CD14-positive monocyte (primary cell): ENCODE measurements at regions not wholly inside any gene's neighbourhood (a gene's known extent, or its start where the extent isn't known, plus 50 kb on each side); places are given as distances from the start of the nearest gene placed in this dataset.

Experiments used
- DNase-seq, 3 donors: peaks; one replicate each; pipeline ENCODE4 v3.0.0-alpha.2; 2011 to 2022
- H2AFZ ChIP-seq: 2 replicates; pipeline ENCODE4 v1.6.0; 2012; ENCODE audit warnings: mild to moderate bottlenecking, low read depth, low read length, inconsistent platforms; ENCODE audit not compliant: insufficient read depth, poor library complexity, severe bottlenecking
- H3K27ac ChIP-seq, 2 donors: 1 replicate in 1 of 2; 2 replicates in 1 of 2; pipeline ENCODE4 v1.5.1; 2012 to 2013; ENCODE audit warnings: low read length in 2 of 2, control low read depth in 1 of 2, inconsistent platforms in 1 of 2, low read depth in 1 of 2, mild to moderate bottlenecking in 1 of 2
- H3K27me3 ChIP-seq, 2 donors: one replicate each; pipeline versions ENCODE4 v1.6.0 to v1.6.1; 2011 to 2013; ENCODE audit warnings: low read length in 2 of 2; ENCODE audit not compliant: control insufficient read depth in 2 of 2, insufficient read depth in 2 of 2
- H3K36me3 ChIP-seq, 2 donors: replicated peaks in 1 of 2; 1 replicate in 1 of 2; 2 replicates in 1 of 2; pipeline versions ENCODE4 v1.5.1 to v1.6.1; 2012 to 2013; ENCODE audit warnings: low read length in 2 of 2, control low read depth in 1 of 2, inconsistent platforms in 1 of 2, mild to moderate bottlenecking in 1 of 2; ENCODE audit not compliant: insufficient read depth in 2 of 2, control insufficient read depth in 1 of 2
- H3K4me1 ChIP-seq, 2 donors: 1 replicate in 1 of 2; 2 replicates in 1 of 2; pipeline versions ENCODE4 v1.5.1 to v1.6.1; 2012 to 2013; ENCODE audit warnings: low read length in 2 of 2, control low read depth in 1 of 2, inconsistent platforms in 1 of 2, mild to moderate bottlenecking in 1 of 2, moderate library complexity in 1 of 2; ENCODE audit not compliant: insufficient read depth in 2 of 2, control insufficient read depth in 1 of 2
- H3K4me2 ChIP-seq: replicated peaks from 2 replicates; pipeline ENCODE3; 2012; ENCODE audit warnings: low read length, moderate library complexity, mild to moderate bottlenecking; ENCODE audit not compliant: poor library complexity, severe bottlenecking; ENCODE audit errors: extremely low read depth
- H3K4me3 ChIP-seq, 3 experiments: fragments of 200-600 bp in 1 of 3; sonication (generic) in 1 of 3; replicated peaks in 1 of 3; 1 replicate in 2 of 3; 2 replicates in 1 of 3; pipeline ENCODE4 v1.5.1; 2011 to 2013; ENCODE audit warnings: low read length in 3 of 3, mild to moderate bottlenecking in 3 of 3, control low read depth in 2 of 3, low read depth in 2 of 3, inconsistent platforms in 1 of 3, moderate library complexity in 1 of 3
- H3K79me2 ChIP-seq: 2 replicates; pipeline ENCODE4 v1.6.0; 2012; ENCODE audit warnings: mild to moderate bottlenecking, control low read depth, inconsistent platforms, low read length, moderate library complexity; ENCODE audit not compliant: insufficient read depth
- H3K9ac ChIP-seq: 2 replicates; pipeline ENCODE4 v1.6.0; 2017; ENCODE audit warnings: low read length, mild to moderate bottlenecking; ENCODE audit not compliant: insufficient read depth, poor library complexity, severe bottlenecking
- H3K9me3 ChIP-seq, 2 donors: replicated peaks in 1 of 2; 1 replicate in 1 of 2; 2 replicates in 1 of 2; pipeline versions ENCODE4 v1.5.1 to v1.6.1; 2012 to 2013; ENCODE audit warnings: low read length in 2 of 2, control low read depth in 1 of 2; ENCODE audit not compliant: control insufficient read depth in 1 of 2, insufficient read depth in 1 of 2
- H4K20me1 ChIP-seq: 2 replicates; pipeline ENCODE4 v1.6.0; 2012; ENCODE audit warnings: mild to moderate bottlenecking, low read length, control low read depth, moderate library complexity; ENCODE audit not compliant: insufficient read depth
- H3K27ac Mint-ChIP-seq, 7 donors: one replicate each; pipeline ENCODE4 v1.8.0; 2020; ENCODE audit warnings: mild to moderate bottlenecking in 7 of 7, mixed read lengths in 7 of 7, moderate library complexity in 6 of 7, inconsistent platforms in 2 of 7
- H3K27me3 Mint-ChIP-seq, 3 donors: one replicate each; pipeline ENCODE4 v1.8.0; 2021 to 2022; ENCODE audit warnings: low read depth in 3 of 3, mild to moderate bottlenecking in 3 of 3, mixed read lengths in 3 of 3, moderate library complexity in 3 of 3, inconsistent platforms in 1 of 3
- H3K36me3 Mint-ChIP-seq, 2 donors: one replicate each; pipeline ENCODE4 v1.8.0; 2020; ENCODE audit warnings: mixed read lengths in 2 of 2, inconsistent platforms in 1 of 2, mild to moderate bottlenecking in 1 of 2
- H3K4me1 Mint-ChIP-seq: one replicate; pipeline ENCODE4 v1.8.0; 2020; ENCODE audit warnings: mild to moderate bottlenecking, mixed read lengths
- H3K4me3 Mint-ChIP-seq, 2 donors: one replicate each; pipeline ENCODE4 v1.8.0; 2020; ENCODE audit warnings: mild to moderate bottlenecking in 2 of 2, mixed read lengths in 2 of 2, moderate library complexity in 1 of 2
- H3K9me3 Mint-ChIP-seq, 7 donors: one replicate each; pipeline ENCODE4 v1.8.0; 2020 to 2022; ENCODE audit warnings: mixed read lengths in 7 of 7, mild to moderate bottlenecking in 6 of 7, moderate library complexity in 6 of 7, inconsistent platforms in 2 of 7
- CTCF ChIP-seq: fragments of 200-600 bp; IDR thresholded peaks from one replicate; pipeline ENCODE4 v1.8.0; 2022; ENCODE audit warnings: antibody characterized with exemption, mild to moderate bottlenecking
- WGBS: methylation state at CpG from one replicate; pipeline ENCODE4 v1.1.5; 2013; ENCODE audit warnings: missing lambda C conversion rate; ENCODE audit not compliant: insufficient coverage; 5-methylcytosine and 5-hydroxymethylcytosine counted together
- intact Hi-C, 2 donors: fragments of 100-400 bp; cut with micrococcal nuclease; formaldehyde crosslinking; loops; one replicate each; pipeline versions ENCODE4 v1.15.0 to v1.15.1; 2023

GRCh38 chr12:75738486-75738885, 227.1 kb upstream of the KRR1 start:
- WGBS = 100% methylated on average over 2 of the region's 2 CpGs
- H3K27ac Mint-ChIP-seq = no peak overlapping the region

DNA sequence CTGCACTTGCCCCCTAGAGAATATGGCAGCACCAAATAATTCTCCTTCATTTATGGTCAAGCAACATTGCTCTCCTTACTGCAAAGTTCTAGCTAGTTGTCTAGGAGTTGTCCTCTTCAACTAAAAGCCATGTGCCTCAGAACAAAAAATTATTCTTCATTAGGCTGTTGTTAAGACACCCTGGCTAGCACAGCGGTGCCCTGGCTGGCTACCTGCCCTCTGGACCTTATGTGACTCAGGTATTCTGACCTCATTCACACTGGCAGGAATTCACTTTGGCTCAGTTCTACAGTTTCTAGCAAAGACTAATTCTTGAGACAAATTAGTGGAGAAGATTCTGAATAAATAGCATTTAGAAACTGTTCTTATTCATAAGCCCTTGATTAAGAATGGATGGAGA, 224.4 kb upstream of the KRR1 start:
- Histone ChIP-seq H3K4me3 (no peak overlapping the region), H3K4me1 (no peaks in the 10 kb centered on the region), H3K4me2 (no peak overlapping the region), H3K79me2 (no peaks in the 10 kb centered on the region), H3K27ac (no peak overlapping the region), H3K9ac (no peak overlapping the region), H2AFZ (no peak overlapping the region), H4K20me1 (no peaks in the 10 kb centered on the region), H3K36me3 (no peaks in the 10 kb centered on the region), H3K27me3 (no peaks in the 10 kb centered on the region), H3K9me3 (no peaks in the 10 kb centered on the region)
- Mint-ChIP-seq H3K27ac (no peak overlapping the region), H3K27me3 (peaks cover 0 to 2% (median 0%) of the 10 kb centered on the region in 3 donors), H3K4me3 (no peak overlapping the region), H3K4me1 (no peaks in the 10 kb centered on the region), H3K36me3 (no peaks in the 10 kb centered on the region), H3K9me3 (peaks cover 0 to 9% (median 2%) of the 10 kb centered on the region in 7 donors)
- intact Hi-C loops = no loop called here
- TF ChIP-seq CTCF = no peak
- no peak for DNase-seq
- WGBS = no CpG with 5 or more reads among the region's 1 CpG

More at GRCh38 chr12:75738486-75738885, 227.1 kb upstream of the KRR1 start:
- peaks cover 0 to 3% (median 2%) of the 10 kb centered on the region in 3 donors for H3K27me3 Mint-ChIP-seq
- Histone ChIP-seq H3K9me3 (no peaks in the 10 kb centered on the region), H3K36me3 (no peaks in the 10 kb centered on the region), H3K4me1 (no peaks in the 10 kb centered on the region), H3K4me3 (no peak overlapping the region), H3K4me2 (no peak overlapping the region), H4K20me1 (no peaks in the 10 kb centered on the region), H3K79me2 (no peaks in the 10 kb centered on the region), H2AFZ (no peak overlapping the region), H3K27me3 (no peaks in the 10 kb centered on the region), H3K9ac (no peak overlapping the region), H3K27ac (no peak overlapping the region)
- H3K36me3 Mint-ChIP-seq = no peaks in the 10 kb centered on the region
- no peak overlapping the region for H3K4me3 Mint-ChIP-seq
- intact Hi-C loops = no loop called here
- no peak for DNase-seq
- no peak for TF ChIP-seq CTCF
- no peaks in the 10 kb centered on the region for H3K4me1 Mint-ChIP-seq
- H3K9me3 Mint-ChIP-seq = peaks cover 0 to 4% (median 2%) of the 10 kb centered on the region in 7 donors
